ENCODE measurements at regions not wholly inside any gene's neighbourhood (a gene's known extent, or its start where the extent isn't known, plus 50 kb on each side); places are given as distances from the start of the nearest gene placed in this dataset.
"Not testable (repeated sequence)": the region's sequence is repeated elsewhere in the genome, so short reads cannot be mapped to it uniquely, and the experiment has no call there.

DNA sequence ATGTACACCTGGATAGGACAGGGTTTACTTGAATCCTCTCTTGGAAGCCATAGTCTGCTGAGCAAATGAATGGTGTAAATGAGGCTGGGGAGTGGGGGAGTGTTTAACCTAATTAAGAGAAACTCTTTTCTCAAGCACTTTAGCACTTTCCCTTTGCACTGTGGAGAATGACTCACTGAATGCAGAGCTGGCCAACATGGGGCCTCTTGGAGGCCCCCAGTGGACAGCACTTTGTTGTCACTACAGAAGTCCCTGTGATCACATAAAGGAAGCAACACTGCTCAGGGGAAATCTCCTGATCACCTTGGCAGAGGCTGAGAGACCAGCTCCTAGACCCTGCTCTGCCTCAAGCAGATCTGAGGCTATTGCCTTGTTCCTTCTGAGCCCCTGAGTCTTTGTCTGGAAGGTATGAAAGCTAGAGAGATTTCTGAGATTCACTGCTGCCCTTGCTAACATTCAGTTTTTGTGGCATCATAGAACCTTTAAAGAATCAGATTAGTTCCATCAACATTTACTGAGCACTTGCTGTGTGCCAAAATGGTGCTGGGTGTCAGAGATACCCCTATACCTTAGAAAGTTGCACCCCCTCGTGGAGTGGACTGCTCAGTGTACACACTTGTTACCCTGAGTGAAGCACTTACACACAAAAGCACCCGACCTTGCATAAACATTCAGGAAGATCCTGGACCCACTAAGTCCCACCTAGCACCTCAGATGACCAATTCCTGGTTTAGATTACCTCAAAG, 230.1 kb upstream of the CCL2 start:
- no peak for TF ChIP-seq GATA2 (IDR thresholded peaks at IDR 0.05; ENCODE audit: insufficient read depth, insufficient read length, low read depth, low read length)
- TF ChIP-seq, protein P1, sequence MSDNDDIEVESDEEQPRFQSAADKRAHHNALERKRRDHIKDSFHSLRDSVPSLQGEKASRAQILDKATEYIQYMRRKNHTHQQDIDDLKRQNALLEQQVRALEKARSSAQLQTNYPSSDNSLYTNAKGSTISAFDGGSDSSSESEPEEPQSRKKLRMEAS (IDR thresholded peaks at IDR 0.05; ENCODE audit: insufficient read depth, insufficient read length): no peak
- H3K4me3 ChIP-seq (replicated peaks in 1 of 3; ENCODE audit: insufficient read depth in 1 of 3, low read depth in 1 of 3, low read length in 3 of 3): no peak overlapping the region
- no peaks in the 10 kb centered on the region for H4K20me1 ChIP-seq (replicated peaks; ENCODE audit: control insufficient read depth, extremely low read depth, insufficient read depth, low read length)
- H2AFZ ChIP-seq (ENCODE audit: low read depth, low read length): no peak overlapping the region
- DNase-seq (ENCODE audit: low read depth, low spot score) (no peak), FAIRE-seq (no peak)
- no peaks in the 10 kb centered on the region for H3K9me1 ChIP-seq (replicated peaks; ENCODE audit: control insufficient read depth, extremely low read depth, insufficient read depth, low read length)
- H3K27me3 ChIP-seq (ENCODE audit: control insufficient read depth in 2 of 2, insufficient read depth in 2 of 2, low read length in 2 of 2): no peaks in the 10 kb centered on the region
- H3K4me2 ChIP-seq (ENCODE audit: insufficient read depth, low read length): no peak overlapping the region
- no peaks in the 10 kb centered on the region for H3K79me2 ChIP-seq (ENCODE audit: control insufficient read depth, insufficient read depth, low read length)
- no peaks in the 10 kb centered on the region for H3K4me1 ChIP-seq (ENCODE audit: control insufficient read depth, extremely low read depth, insufficient read depth, low read length)
- H3K36me3 ChIP-seq (ENCODE audit: control insufficient read depth in 2 of 2, extremely low read depth in 1 of 2, insufficient read depth in 2 of 2, low read length in 2 of 2): no peaks in the 10 kb centered on the region
- H3K9ac ChIP-seq (replicated peaks; ENCODE audit: extremely low read depth, insufficient read depth, low read length): no peak overlapping the region
- BruUV-seq (replicated peaks): no TSS peak
- intact Hi-C loops (cut with micrococcal nuclease): no loop called here
- H3K27ac ChIP-seq (ENCODE audit: insufficient read depth, low read depth, low read length): no peak overlapping the region
- H3K9me3 ChIP-seq (replicated peaks; ENCODE audit: control insufficient read depth, insufficient read depth, low read length): peaks cover 3% of the 10 kb centered on the region
- dilution Hi-C loops (cut with MboI; ENCODE audit: extremely low pct_ligation_motif_present, low sequenced_read_pairs): no loop called here
- CTCF ChIA-PET: no interaction called here
- POLR2A ChIA-PET: no interaction called here

DNA sequence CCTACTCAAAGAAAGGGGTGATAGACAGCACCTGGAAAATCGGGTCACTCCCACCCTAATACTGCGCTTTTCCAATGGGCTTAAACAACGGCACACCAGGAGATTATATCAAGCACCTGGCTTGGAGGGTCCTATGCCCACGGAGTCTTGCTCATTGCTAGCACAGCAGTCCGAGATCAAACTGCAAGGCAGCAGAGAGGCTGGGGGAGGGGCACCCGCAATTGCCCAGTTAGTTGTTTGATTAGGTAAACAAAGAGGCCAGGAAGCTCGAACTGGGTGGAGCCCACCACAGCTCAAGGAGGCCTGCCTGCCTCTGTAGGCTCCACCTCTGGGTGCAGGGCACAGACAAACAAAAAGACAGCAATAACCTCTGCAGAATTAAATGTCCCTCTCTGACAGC, 224.5 kb upstream of the CCL2 start:
- H3K79me2 ChIP-seq (ENCODE audit: control insufficient read depth, insufficient read depth, low read length); H3K36me3 ChIP-seq (ENCODE audit: control insufficient read depth in 2 of 2, extremely low read depth in 1 of 2, insufficient read depth in 2 of 2, low read length in 2 of 2); FAIRE-seq; intact Hi-C loops (cut with micrococcal nuclease); H3K4me3 ChIP-seq (replicated peaks in 1 of 3; ENCODE audit: insufficient read depth in 1 of 3, low read depth in 1 of 3, low read length in 3 of 3); H3K27ac ChIP-seq (ENCODE audit: insufficient read depth, low read depth, low read length); POLR2A ChIA-PET; DNase-seq (ENCODE audit: low read depth, low spot score); H3K4me2 ChIP-seq (ENCODE audit: insufficient read depth, low read length); H3K9me1 ChIP-seq (replicated peaks; ENCODE audit: control insufficient read depth, extremely low read depth, insufficient read depth, low read length); H3K9me3 ChIP-seq (replicated peaks; ENCODE audit: control insufficient read depth, insufficient read depth, low read length); dilution Hi-C loops (cut with MboI; ENCODE audit: extremely low pct_ligation_motif_present, low sequenced_read_pairs); CTCF ChIA-PET; H3K27me3 ChIP-seq (ENCODE audit: control insufficient read depth in 2 of 2, insufficient read depth in 2 of 2, low read length in 2 of 2); H2AFZ ChIP-seq (ENCODE audit: low read depth, low read length); H4K20me1 ChIP-seq (replicated peaks; ENCODE audit: control insufficient read depth, extremely low read depth, insufficient read depth, low read length); BruUV-seq (replicated peaks); H3K9ac ChIP-seq (replicated peaks; ENCODE audit: extremely low read depth, insufficient read depth, low read length); H3K4me1 ChIP-seq (ENCODE audit: control insufficient read depth, extremely low read depth, insufficient read depth, low read length): not testable (repeated sequence)

DNA sequence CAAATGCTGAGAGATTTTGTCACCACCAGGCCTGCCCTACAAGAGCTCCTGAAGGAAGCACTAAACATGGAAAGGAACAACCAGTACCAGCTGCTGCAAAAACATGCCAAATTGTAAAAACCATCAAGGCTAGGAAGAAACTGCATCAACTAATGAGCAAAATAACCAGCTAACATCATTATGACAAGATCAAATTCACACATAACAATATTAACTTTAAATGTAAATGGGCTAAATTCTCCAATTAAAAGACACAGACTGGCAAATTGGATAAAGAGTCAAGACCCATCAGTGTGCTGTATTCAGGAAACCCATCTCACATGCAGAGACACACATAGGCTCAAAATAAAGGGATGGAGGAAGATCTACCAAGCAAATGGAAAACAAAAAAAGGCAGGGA, 222.8 kb upstream of the CCL2 start:
- H4K20me1 ChIP-seq (replicated peaks; ENCODE audit: control insufficient read depth, extremely low read depth, insufficient read depth, low read length); POLR2A ChIA-PET; CTCF ChIA-PET; H3K9me1 ChIP-seq (replicated peaks; ENCODE audit: control insufficient read depth, extremely low read depth, insufficient read depth, low read length); H3K36me3 ChIP-seq (ENCODE audit: control insufficient read depth in 2 of 2, extremely low read depth in 1 of 2, insufficient read depth in 2 of 2, low read length in 2 of 2); H3K27me3 ChIP-seq (ENCODE audit: control insufficient read depth in 2 of 2, insufficient read depth in 2 of 2, low read length in 2 of 2); H3K4me1 ChIP-seq (ENCODE audit: control insufficient read depth, extremely low read depth, insufficient read depth, low read length); FAIRE-seq; H3K4me3 ChIP-seq (replicated peaks in 1 of 3; ENCODE audit: insufficient read depth in 1 of 3, low read depth in 1 of 3, low read length in 3 of 3); H3K9ac ChIP-seq (replicated peaks; ENCODE audit: extremely low read depth, insufficient read depth, low read length); intact Hi-C loops (cut with micrococcal nuclease); H3K79me2 ChIP-seq (ENCODE audit: control insufficient read depth, insufficient read depth, low read length); H3K9me3 ChIP-seq (replicated peaks; ENCODE audit: control insufficient read depth, insufficient read depth, low read length); dilution Hi-C loops (cut with MboI; ENCODE audit: extremely low pct_ligation_motif_present, low sequenced_read_pairs); H3K27ac ChIP-seq (ENCODE audit: insufficient read depth, low read depth, low read length); H3K4me2 ChIP-seq (ENCODE audit: insufficient read depth, low read length); BruUV-seq (replicated peaks); DNase-seq (ENCODE audit: low read depth, low spot score); H2AFZ ChIP-seq (ENCODE audit: low read depth, low read length): not testable (repeated sequence)

DNA sequence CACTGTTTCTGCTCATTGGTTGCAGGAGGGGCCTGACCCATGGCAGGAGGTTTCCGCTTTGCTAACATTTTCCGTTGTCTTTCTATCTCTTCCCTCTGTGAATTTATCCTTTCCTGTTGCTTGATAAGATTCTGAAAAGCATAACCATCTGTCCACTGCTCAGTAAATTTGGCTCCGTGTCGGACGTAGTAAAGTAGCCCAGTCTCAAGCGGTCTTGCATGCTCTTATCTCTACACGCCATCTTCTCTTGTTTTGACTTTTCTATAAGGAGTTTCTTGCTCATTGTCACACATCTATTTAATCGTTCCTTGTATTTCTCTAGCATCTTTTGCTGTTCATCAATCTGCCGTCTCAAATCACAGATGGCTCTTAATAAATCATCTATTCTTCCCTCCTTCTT, 216.3 kb upstream of the CCL2 start:
- H3K9me1 ChIP-seq (replicated peaks; ENCODE audit: control insufficient read depth, extremely low read depth, insufficient read depth, low read length); H3K9ac ChIP-seq (replicated peaks; ENCODE audit: extremely low read depth, insufficient read depth, low read length); H3K27me3 ChIP-seq (ENCODE audit: control insufficient read depth in 2 of 2, insufficient read depth in 2 of 2, low read length in 2 of 2); H3K4me1 ChIP-seq (ENCODE audit: control insufficient read depth, extremely low read depth, insufficient read depth, low read length); intact Hi-C loops (cut with micrococcal nuclease); H2AFZ ChIP-seq (ENCODE audit: low read depth, low read length); H3K27ac ChIP-seq (ENCODE audit: insufficient read depth, low read depth, low read length); CTCF ChIA-PET; DNase-seq (ENCODE audit: low read depth, low spot score); H3K4me3 ChIP-seq (replicated peaks in 1 of 3; ENCODE audit: insufficient read depth in 1 of 3, low read depth in 1 of 3, low read length in 3 of 3); H3K79me2 ChIP-seq (ENCODE audit: control insufficient read depth, insufficient read depth, low read length); H4K20me1 ChIP-seq (replicated peaks; ENCODE audit: control insufficient read depth, extremely low read depth, insufficient read depth, low read length); H3K9me3 ChIP-seq (replicated peaks; ENCODE audit: control insufficient read depth, insufficient read depth, low read length); H3K36me3 ChIP-seq (ENCODE audit: control insufficient read depth in 2 of 2, extremely low read depth in 1 of 2, insufficient read depth in 2 of 2, low read length in 2 of 2); H3K4me2 ChIP-seq (ENCODE audit: insufficient read depth, low read length); dilution Hi-C loops (cut with MboI; ENCODE audit: extremely low pct_ligation_motif_present, low sequenced_read_pairs); POLR2A ChIA-PET; BruUV-seq (replicated peaks): not testable (repeated sequence)
- FAIRE-seq: peak; percentile 57

Data from endothelial cell of umbilical vein (primary cell).